Heart left ventricle (tissue), 13 donors: ENCODE measurements at regions not wholly inside any gene's neighbourhood (a gene's known extent, or its start where the extent isn't known, plus 50 kb on each side); places are given as distances from the start of the nearest gene placed in this dataset.

Source experiments
- POLR2A ChIP-seq, 2 donors: fragments of 450-650 bp; IDR thresholded peaks; one replicate each; pipeline ENCODE4 v1.6.1; 2017; ENCODE audit warnings: antibody characterized with exemption in 2 of 2, mild to moderate bottlenecking in 2 of 2, moderate library complexity in 2 of 2
- TF ChIP-seq, protein P1 (sequence below), 12 donors: fragments of 200-600 bp; sonication (generic) in 4 of 12; IDR thresholded peaks; one replicate each; pipeline versions ENCODE4 v1.5.0 to v1.8.0; 2018 to 2022; ENCODE audit warnings: antibody characterized with exemption in 12 of 12, mild to moderate bottlenecking in 5 of 12
- donor health status: ischemic (EF 13 %, LVEDD 7.1; RV severe dilation, severe dysfunction).
- donor health status: DM: no; HTN: yes; CAD: no.
- donor health status: DM: no; HTN: no; CAD: no.
- donor health status: ischemic (EF 25% LVEDD 6.9; RV normal size, moderate dysfunction).
- donor health status: ischemic (EF 25% LVEDD 5.7; RV mildly dilated, moderate dysfunction).
- donor health status: ischemic (EF 35%, LVEDD 5.7; RV mildly dilated, moderate dysfunction).
- donor health status: nonischemic (EF 11% LVEDD 7.7; RV severe dilation, severe dysfunction).
- donor health status: DM: yes; HTN: yes; CAD: no.
- donor health status: PGD.
- donor health status: ischemic (EF 29% LVEDD 5.4; RV normal size, mild dysfunction).
- donor health status: nonischemic (EF 23%, LVEDD 6.1; RV moderate dilation, normal function).

DNA sequence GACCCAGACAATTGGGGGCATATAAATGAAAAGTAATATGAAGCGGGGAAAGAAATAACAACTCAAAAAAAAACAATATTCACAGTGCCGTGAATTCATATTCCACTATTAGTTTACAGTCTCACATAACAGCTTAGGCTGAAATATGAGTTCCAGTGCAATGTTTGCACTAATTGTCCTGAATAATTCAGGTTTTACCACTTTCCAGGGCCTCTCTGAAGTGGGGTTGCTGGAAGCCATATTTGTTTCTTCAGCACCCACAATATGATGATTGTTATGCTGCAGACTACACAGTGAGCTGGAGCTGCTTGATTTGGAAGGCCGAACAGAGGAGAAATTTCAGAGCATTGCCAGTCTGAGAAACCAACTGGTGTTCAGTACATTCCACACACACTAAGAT is 894.5 kb upstream of the ACVR2A start:
- TF ChIP-seq, protein P1, sequence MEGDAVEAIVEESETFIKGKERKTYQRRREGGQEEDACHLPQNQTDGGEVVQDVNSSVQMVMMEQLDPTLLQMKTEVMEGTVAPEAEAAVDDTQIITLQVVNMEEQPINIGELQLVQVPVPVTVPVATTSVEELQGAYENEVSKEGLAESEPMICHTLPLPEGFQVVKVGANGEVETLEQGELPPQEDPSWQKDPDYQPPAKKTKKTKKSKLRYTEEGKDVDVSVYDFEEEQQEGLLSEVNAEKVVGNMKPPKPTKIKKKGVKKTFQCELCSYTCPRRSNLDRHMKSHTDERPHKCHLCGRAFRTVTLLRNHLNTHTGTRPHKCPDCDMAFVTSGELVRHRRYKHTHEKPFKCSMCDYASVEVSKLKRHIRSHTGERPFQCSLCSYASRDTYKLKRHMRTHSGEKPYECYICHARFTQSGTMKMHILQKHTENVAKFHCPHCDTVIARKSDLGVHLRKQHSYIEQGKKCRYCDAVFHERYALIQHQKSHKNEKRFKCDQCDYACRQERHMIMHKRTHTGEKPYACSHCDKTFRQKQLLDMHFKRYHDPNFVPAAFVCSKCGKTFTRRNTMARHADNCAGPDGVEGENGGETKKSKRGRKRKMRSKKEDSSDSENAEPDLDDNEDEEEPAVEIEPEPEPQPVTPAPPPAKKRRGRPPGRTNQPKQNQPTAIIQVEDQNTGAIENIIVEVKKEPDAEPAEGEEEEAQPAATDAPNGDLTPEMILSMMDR (IDR thresholded peaks at IDR 0.05) = no peak
- no peak for TF ChIP-seq POLR2A (IDR thresholded peaks at IDR 0.05)
